B cell (primary cell): ENCODE measurements at regions not wholly inside any gene's neighbourhood (a gene's known extent, or its start where the extent isn't known, plus 50 kb on each side); places are given as distances from the start of the nearest gene placed in this dataset.

ENCODE experiments used
- ATAC-seq: fragments of 200-7000 bp; cut with Tn5 transposase; one replicate; pipeline ENCODE4 v1.10.0; 2021; ENCODE audit warnings: low read depth, mild to moderate bottlenecking, moderate number of reproducible peaks, moderate library complexity
- CTCF ChIA-PET: fragments of 350-600 bp; sonication (Branson Sonifier 250); formaldehyde crosslinking; loops from one replicate; lab custom pipeline; 2021; ENCODE audit warnings: antibody characterized with exemption, inconsistent platforms; lab: Charles Lee
- POLR2A ChIA-PET: fragments of 350-600 bp; sonication (Branson Sonifier 250); formaldehyde crosslinking; loops from one replicate; lab custom pipeline; 2021; ENCODE audit warnings: antibody characterized with exemption; lab: Charles Lee
- DNase-seq: peaks from one replicate; pipeline ENCODE4 v3.0.0; 2013
- H2AFZ ChIP-seq: 2 replicates; pipeline ENCODE4 v1.6.1; 2012; ENCODE audit warnings: mild to moderate bottlenecking, low read depth, low read length; ENCODE audit not compliant: insufficient read depth, poor library complexity, severe bottlenecking
- H3K27ac ChIP-seq, 2 donors: 1 replicate in 1 of 2; 2 replicates in 1 of 2; pipeline ENCODE4 v1.5.1; 2012 to 2013; ENCODE audit warnings: low read length in 2 of 2, mild to moderate bottlenecking in 2 of 2, moderate library complexity in 1 of 2
- H3K27me3 ChIP-seq, 4 experiments: fragments of 200-600 bp in 1 of 4; sonication (generic) in 1 of 4; replicated peaks in 1 of 4; 1 replicate in 2 of 4; 2 replicates in 2 of 4; pipeline versions ENCODE4 v1.6.1 to v1.7.0; 2013 to 2016; ENCODE audit warnings: low read length in 3 of 4, mild to moderate bottlenecking in 2 of 4, mixed read lengths in 1 of 4, moderate library complexity in 1 of 4; ENCODE audit not compliant: insufficient read depth in 4 of 4, control insufficient read depth in 3 of 4; ENCODE audit errors: control extremely low read depth in 1 of 4
- H3K36me3 ChIP-seq, 2 experiments: replicated peaks in 1 of 2; 1 replicate in 1 of 2; 2 replicates in 1 of 2; pipeline versions ENCODE4 v1.6.1 to v1.7.1; 2013; ENCODE audit warnings: low read length in 1 of 2; ENCODE audit not compliant: insufficient read depth in 2 of 2, control insufficient read depth in 1 of 2; ENCODE audit errors: control extremely low read depth in 1 of 2, extremely low read depth in 1 of 2
- H3K4me1 ChIP-seq, 2 donors: fragments of 200-600 bp in 1 of 2; sonication (generic) in 1 of 2; 1 replicate in 1 of 2; 2 replicates in 1 of 2; pipeline versions ENCODE4 v1.5.1 to v1.6.1; 2013 to 2017; ENCODE audit warnings: low read length in 2 of 2; ENCODE audit not compliant: control insufficient read depth in 2 of 2, insufficient read depth in 2 of 2
- H3K4me2 ChIP-seq: replicated peaks from 2 replicates; pipeline ENCODE3; 2012; ENCODE audit warnings: mild to moderate bottlenecking, low read depth, low read length; ENCODE audit not compliant: poor library complexity, severe bottlenecking
- H3K4me3 ChIP-seq, 5 experiments: fragments of 200-600 bp in 1 of 5; sonication (generic) in 1 of 5; 1 replicate in 3 of 5; 2 replicates in 2 of 5; pipeline versions ENCODE4 v1.5.1 to v1.7.0; 2011 to 2016; ENCODE audit warnings: low read length in 4 of 5, mild to moderate bottlenecking in 4 of 5, low read depth in 2 of 5, control low read depth in 1 of 5, moderate library complexity in 1 of 5; ENCODE audit not compliant: insufficient read depth in 1 of 5; ENCODE audit errors: control extremely low read depth in 1 of 5, extremely low read depth in 1 of 5
- H3K79me2 ChIP-seq: fragments of 200-600 bp; sonication (generic); one replicate; pipeline ENCODE4 v1.6.0; 2016; ENCODE audit warnings: low read length; ENCODE audit not compliant: control insufficient read depth, insufficient read depth
- H3K9ac ChIP-seq: fragments of 200-600 bp; sonication (generic); 2 replicates; pipeline ENCODE4 v1.6.1; 2017; ENCODE audit warnings: mild to moderate bottlenecking, low read length, moderate library complexity
- H3K9me3 ChIP-seq, 3 donors: one replicate each; pipeline versions ENCODE4 v1.6.1 to v1.7.1; 2013; ENCODE audit warnings: low read length in 2 of 3; ENCODE audit not compliant: control insufficient read depth in 2 of 3, insufficient read depth in 1 of 3; ENCODE audit errors: control extremely low read depth in 1 of 3
- H4K20me1 ChIP-seq: 2 replicates; pipeline ENCODE4 v1.6.0; 2012; ENCODE audit warnings: mild to moderate bottlenecking, low read length; ENCODE audit not compliant: insufficient read depth, control insufficient read depth, poor library complexity, severe bottlenecking
- H3K27ac Mint-ChIP-seq: one replicate; pipeline ENCODE4 v1.8.0; 2021; ENCODE audit warnings: mixed read lengths
- H3K27me3 Mint-ChIP-seq: one replicate; pipeline ENCODE4 v1.8.0; 2021; ENCODE audit warnings: mixed read lengths
- H3K4me1 Mint-ChIP-seq: one replicate; pipeline ENCODE4 v1.8.0; 2021; ENCODE audit warnings: mixed read lengths
- H3K4me3 Mint-ChIP-seq: one replicate; pipeline ENCODE4 v1.8.0; 2021; ENCODE audit warnings: mixed read lengths
- H3K9me3 Mint-ChIP-seq: one replicate; pipeline ENCODE4 v1.8.0; 2022; ENCODE audit warnings: mixed read lengths; ENCODE audit not compliant: insufficient read depth
- CTCF ChIP-seq: fragments of 200-600 bp; IDR thresholded peaks from one replicate; pipeline ENCODE4 v1.8.0; 2022; ENCODE audit warnings: antibody characterized with exemption, mild to moderate bottlenecking
- EZH2 ChIP-seq: IDR thresholded peaks from 2 replicates; pipeline ENCODE4 v1.6.1; 2012; ENCODE audit warnings: borderline replicate concordance, low read depth, mild to moderate bottlenecking, moderate library complexity, low read length; ENCODE audit not compliant: insufficient read depth, poor library complexity, severe bottlenecking
- WGBS: methylation state at CpG from one replicate; pipeline ENCODE4 v1.1.5; 2013; ENCODE audit warnings: missing lambda C conversion rate; ENCODE audit not compliant: insufficient coverage; 5-methylcytosine and 5-hydroxymethylcytosine counted together
- intact Hi-C: fragments of 100-400 bp; cut with micrococcal nuclease; formaldehyde crosslinking; loops from one replicate; pipeline ENCODE4 v1.10.0; 2022

GRCh38 chr20:60446267-60447111, 488.3 kb downstream of the CDH26 start:
- Histone ChIP-seq H3K4me3 (no peak overlapping the region), H2AFZ (no peak overlapping the region), H4K20me1 (no peaks in the 10 kb centered on the region), H3K79me2 (no peaks in the 10 kb centered on the region), H3K4me2 (no peak overlapping the region), H3K9ac (no peak overlapping the region), H3K27ac (no peak overlapping the region), H3K27me3 (no peaks in the 10 kb centered on the region), H3K9me3 (peaks cover 0 to 5% (median 0%) of the 10 kb centered on the region in 3 donors), H3K4me1 (no peaks in the 10 kb centered on the region), H3K36me3 (no peaks in the 10 kb centered on the region)
- DNase-seq: no peak
- no peak overlapping the region for H3K4me3 Mint-ChIP-seq
- no peaks in the 10 kb centered on the region for H3K27me3 Mint-ChIP-seq
- TF ChIP-seq CTCF (no peak), EZH2 (no peak)
- 13% methylated on average over 5 of the region's 9 CpGs for WGBS
- ChIA-PET CTCF (no interaction called here), POLR2A (no interaction called here)
- no peak for ATAC-seq
- H3K9me3 Mint-ChIP-seq: no peaks in the 10 kb centered on the region
- no peaks in the 10 kb centered on the region for H3K4me1 Mint-ChIP-seq
- no peak overlapping the region for H3K27ac Mint-ChIP-seq
- intact Hi-C loops: no loop called here

DNA sequence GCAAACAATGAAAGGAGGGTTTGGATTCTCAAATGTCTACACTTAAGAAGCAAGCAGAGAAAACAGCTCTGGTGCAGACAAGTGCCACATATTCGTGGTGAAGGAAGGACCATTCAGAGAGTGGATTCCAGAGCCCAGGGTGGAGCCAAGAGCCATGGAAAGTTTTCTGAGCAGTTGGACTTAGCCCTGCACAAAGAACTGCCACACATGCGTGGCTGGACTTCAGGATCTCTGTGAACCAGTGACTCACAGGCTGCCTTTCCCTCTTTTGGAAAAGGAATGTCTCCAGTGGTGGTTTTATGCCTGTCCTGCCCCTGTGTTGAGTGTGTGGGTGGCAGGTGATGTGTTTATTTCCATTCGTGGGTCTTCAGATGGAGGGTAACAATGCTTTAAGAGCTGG, 489.5 kb downstream of the CDH26 start:
- TF ChIP-seq CTCF (no peak), EZH2 (no peak)
- Mint-ChIP-seq H3K4me1 (no peaks in the 10 kb centered on the region), H3K27me3 (no peaks in the 10 kb centered on the region), H3K27ac (no peak overlapping the region), H3K9me3 (no peaks in the 10 kb centered on the region), H3K4me3 (no peak overlapping the region)
- no peak overlapping the region for H3K9ac ChIP-seq
- H3K4me2 ChIP-seq: no peak overlapping the region
- ATAC-seq (no peak), DNase-seq (no peak)
- no peak overlapping the region for H3K27ac ChIP-seq
- POLR2A ChIA-PET: no interaction called here
- no peaks in the 10 kb centered on the region for H3K27me3 ChIP-seq
- no peaks in the 10 kb centered on the region for H4K20me1 ChIP-seq
- 47% methylated on average over 3 of the region's 3 CpGs for WGBS
- intact Hi-C loops: no loop called here
- no peaks in the 10 kb centered on the region for H3K4me1 ChIP-seq
- H3K79me2 ChIP-seq: no peaks in the 10 kb centered on the region
- no peaks in the 10 kb centered on the region for H3K36me3 ChIP-seq
- H3K4me3 ChIP-seq: no peak overlapping the region
- H3K9me3 ChIP-seq: peaks cover 0 to 5% (median 0%) of the 10 kb centered on the region in 3 donors
- H2AFZ ChIP-seq: no peak overlapping the region
- CTCF ChIA-PET: no interaction called here
